HEK293 (cell line): ENCODE measurements at regions not wholly inside any gene's neighbourhood (a gene's known extent, or its start where the extent isn't known, plus 50 kb on each side); places are given as distances from the start of the nearest gene placed in this dataset.

ENCODE experiments used
- CTCF ChIA-PET: fragments of 350-600 bp; formaldehyde crosslinking; extraction: SDS; loops from one replicate; lab custom pipeline; 2021; ENCODE audit warnings: antibody characterized with exemption; lab: Yijun Ruan, JAX
- POLR2A ChIA-PET: fragments of 300-600 bp; formaldehyde crosslinking; extraction: SDS; loops from one replicate; lab custom pipeline; 2020; ENCODE audit warnings: antibody characterized with exemption, inconsistent platforms; lab: Yijun Ruan, JAX
- H3K27ac ChIP-seq: fragments of 200-500 bp; sonication (Bioruptor generic); 2 replicates; pipeline ENCODE4 v1.5.1; 2014; ENCODE audit warnings: low read depth, low read length, control low read depth, inconsistent platforms; ENCODE audit errors: extremely low read depth
- H3K36me3 ChIP-seq, 2 experiments: fragments of 200-500 bp in 1 of 2; sonication (Bioruptor generic) in 1 of 2; 1 replicate in 1 of 2; 2 replicates in 1 of 2; pipeline ENCODE4 v1.5.1; 2014 to 2017; ENCODE audit warnings: inconsistent platforms in 2 of 2, low read length in 2 of 2; ENCODE audit not compliant: control insufficient read depth in 2 of 2, insufficient read depth in 1 of 2
- H3K4me1 ChIP-seq: fragments of 200-500 bp; sonication (Bioruptor generic); 2 replicates; pipeline ENCODE4 v1.5.1; 2014; ENCODE audit warnings: mild to moderate bottlenecking, low read length, inconsistent platforms; ENCODE audit not compliant: control insufficient read depth, insufficient read depth
- H3K4me3 ChIP-seq: 2 replicates; pipeline ENCODE4 v1.5.1; 2011; ENCODE audit warnings: low read depth, mild to moderate bottlenecking, control low read depth, low read length, moderate library complexity
- H3K9me3 ChIP-seq: fragments of 200-500 bp; sonication (Bioruptor generic); 2 replicates; pipeline ENCODE4 v1.5.1; 2014; ENCODE audit warnings: low read depth, low read length, inconsistent platforms; ENCODE audit not compliant: control insufficient read depth, insufficient read depth
- GLIS1 ChIP-seq: fragments of 450-650 bp; formaldehyde crosslinking; IDR thresholded peaks from 2 replicates; pipeline ENCODE4 v1.5.1; 2016; ENCODE audit warnings: missing biosample characterization, missing genetic modification characterization
- MEIS1 ChIP-seq: sonication (generic); formaldehyde crosslinking; IDR thresholded peaks from 2 replicates; pipeline ENCODE4 v1.8.1; 2022; ENCODE audit warnings: missing genetic modification reagents, mild to moderate bottlenecking, borderline replicate concordance
- MZF1 ChIP-seq: fragments of 450-650 bp; formaldehyde crosslinking; IDR thresholded peaks from 2 replicates; pipeline ENCODE4 v1.5.1; 2017; ENCODE audit warnings: missing biosample characterization, missing genetic modification characterization, borderline replicate concordance
- OVOL3 ChIP-seq: fragments of 450-650 bp; formaldehyde crosslinking; IDR thresholded peaks from 2 replicates; pipeline ENCODE4 v1.5.1; 2016; ENCODE audit warnings: missing biosample characterization, missing genetic modification characterization
- SETDB1 ChIP-seq: IDR thresholded peaks from one replicate; pipeline ENCODE4 v1.6.1; 2017; ENCODE audit warnings: mild to moderate bottlenecking, low read length, moderate library complexity, mixed read lengths; ENCODE audit not compliant: insufficient read length
- ZFP69B ChIP-seq: fragments of 450-650 bp; formaldehyde crosslinking; IDR thresholded peaks from 2 replicates; pipeline ENCODE4 v1.5.1; 2016; ENCODE audit warnings: missing biosample characterization, missing genetic modification characterization
- ZNF157 ChIP-seq: fragments of 450-650 bp; formaldehyde crosslinking; IDR thresholded peaks from 2 replicates; pipeline ENCODE4 v1.5.1; 2016; ENCODE audit warnings: missing biosample characterization, missing genetic modification characterization
- ZNF223 ChIP-seq: fragments of 450-650 bp; formaldehyde crosslinking; IDR thresholded peaks from 2 replicates; pipeline ENCODE4 v1.5.1; 2016; ENCODE audit warnings: missing biosample characterization, missing genetic modification characterization
- ZNF302 ChIP-seq: fragments of 450-650 bp; formaldehyde crosslinking; IDR thresholded peaks from 2 replicates; pipeline ENCODE4 v1.5.1; 2016; ENCODE audit warnings: missing biosample characterization, missing genetic modification characterization, low read depth
- ZNF404 ChIP-seq: fragments of 450-650 bp; formaldehyde crosslinking; IDR thresholded peaks from 2 replicates; pipeline ENCODE4 v1.5.1; 2017; ENCODE audit warnings: missing biosample characterization, missing genetic modification characterization
- ZNF521 ChIP-seq: fragments of 450-650 bp; formaldehyde crosslinking; IDR thresholded peaks from 2 replicates; pipeline ENCODE4 v1.5.1; 2017; ENCODE audit warnings: missing biosample characterization, mild to moderate bottlenecking, missing genetic modification characterization
- ZNF529 ChIP-seq: fragments of 450-650 bp; formaldehyde crosslinking; IDR thresholded peaks from 2 replicates; pipeline ENCODE4 v1.5.1; 2017; ENCODE audit warnings: missing genetic modification characterization, missing biosample characterization; ENCODE audit not compliant: insufficient replicate concordance
- ZNF544 ChIP-seq: fragments of 450-650 bp; formaldehyde crosslinking; IDR thresholded peaks from 2 replicates; pipeline ENCODE4 v1.5.0; 2017; ENCODE audit warnings: missing biosample characterization, missing genetic modification characterization
- ZNF548 ChIP-seq: fragments of 450-650 bp; formaldehyde crosslinking; IDR thresholded peaks from 2 replicates; pipeline ENCODE4 v1.5.1; 2016; ENCODE audit warnings: missing biosample characterization, missing genetic modification characterization
- ZNF555 ChIP-seq: fragments of 450-650 bp; formaldehyde crosslinking; conservative IDR thresholded peaks from 2 replicates; pipeline ENCODE4 v1.5.1; 2017; ENCODE audit warnings: missing biosample characterization, mild to moderate bottlenecking, missing genetic modification characterization, inconsistent platforms
- ZNF629 ChIP-seq: fragments of 450-650 bp; formaldehyde crosslinking; IDR thresholded peaks from 2 replicates; pipeline ENCODE4 v1.5.1; 2017; ENCODE audit warnings: missing biosample characterization, missing genetic modification characterization
- ZNF701 ChIP-seq: fragments of 450-650 bp; formaldehyde crosslinking; IDR thresholded peaks from 2 replicates; pipeline ENCODE4 v1.5.1; 2016; ENCODE audit warnings: missing biosample characterization, missing genetic modification characterization
- ZNF768 ChIP-seq: fragments of 450-650 bp; formaldehyde crosslinking; IDR thresholded peaks from 2 replicates; pipeline ENCODE4 v1.5.1; 2018; ENCODE audit warnings: missing biosample characterization, mild to moderate bottlenecking, missing genetic modification characterization
- ZNF791 ChIP-seq: fragments of 450-650 bp; formaldehyde crosslinking; IDR thresholded peaks from 2 replicates; pipeline ENCODE4 v1.5.1; 2016; ENCODE audit warnings: missing biosample characterization, missing genetic modification characterization
- TF ChIP-seq, protein P1 (sequence below): fragments of 450-650 bp; formaldehyde crosslinking; IDR thresholded peaks from 2 replicates; pipeline ENCODE4 v1.5.1; 2016; ENCODE audit warnings: missing biosample characterization, missing genetic modification characterization
- TF ChIP-seq, protein P2 (sequence below): fragments of 450-650 bp; formaldehyde crosslinking; IDR thresholded peaks from 2 replicates; pipeline ENCODE4 v1.5.1; 2016; ENCODE audit warnings: missing biosample characterization, missing genetic modification characterization
- TF ChIP-seq, protein P3 (sequence below): fragments of 450-650 bp; formaldehyde crosslinking; IDR thresholded peaks from 2 replicates; pipeline ENCODE4 v1.5.1; 2016; ENCODE audit warnings: missing biosample characterization, missing genetic modification characterization

DNA sequence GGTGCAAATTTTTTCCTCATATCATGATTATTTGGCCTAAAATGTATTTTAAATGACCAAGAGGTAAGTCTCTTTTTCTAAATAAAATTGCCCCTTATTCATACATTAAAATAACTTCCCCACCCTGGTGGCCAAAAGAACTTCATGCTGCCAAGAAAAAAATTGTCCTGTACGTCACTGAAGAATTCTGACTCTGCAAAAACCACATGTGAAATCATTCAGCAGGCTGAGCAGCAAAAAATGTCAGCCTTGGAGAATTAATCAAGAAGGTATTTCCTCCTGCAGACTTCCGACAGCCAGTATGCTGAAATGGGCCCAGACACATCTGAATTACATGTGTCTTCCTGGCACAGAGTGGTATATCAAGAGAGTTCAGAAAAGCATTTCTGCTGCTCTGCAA, 94.6 kb upstream of the HMHB1 start:
- H3K9me3 ChIP-seq = no peaks in the 10 kb centered on the region
- H3K4me1 ChIP-seq = no peaks in the 10 kb centered on the region
- CTCF ChIA-PET = no interaction called here
- no peak for TF ChIP-seq ZNF548 (tag by site-specific recombination)
- TF ChIP-seq ZNF768 = no peak
- TF ChIP-seq MEIS1 (CRISPR knock-in tag) = no peak
- no peak for TF ChIP-seq ZNF555 (tag by site-specific recombination)
- TF ChIP-seq ZNF791 (tag by site-specific recombination) = no peak
- TF ChIP-seq ZNF521 (tag by site-specific recombination) = no peak
- TF ChIP-seq, protein P1, sequence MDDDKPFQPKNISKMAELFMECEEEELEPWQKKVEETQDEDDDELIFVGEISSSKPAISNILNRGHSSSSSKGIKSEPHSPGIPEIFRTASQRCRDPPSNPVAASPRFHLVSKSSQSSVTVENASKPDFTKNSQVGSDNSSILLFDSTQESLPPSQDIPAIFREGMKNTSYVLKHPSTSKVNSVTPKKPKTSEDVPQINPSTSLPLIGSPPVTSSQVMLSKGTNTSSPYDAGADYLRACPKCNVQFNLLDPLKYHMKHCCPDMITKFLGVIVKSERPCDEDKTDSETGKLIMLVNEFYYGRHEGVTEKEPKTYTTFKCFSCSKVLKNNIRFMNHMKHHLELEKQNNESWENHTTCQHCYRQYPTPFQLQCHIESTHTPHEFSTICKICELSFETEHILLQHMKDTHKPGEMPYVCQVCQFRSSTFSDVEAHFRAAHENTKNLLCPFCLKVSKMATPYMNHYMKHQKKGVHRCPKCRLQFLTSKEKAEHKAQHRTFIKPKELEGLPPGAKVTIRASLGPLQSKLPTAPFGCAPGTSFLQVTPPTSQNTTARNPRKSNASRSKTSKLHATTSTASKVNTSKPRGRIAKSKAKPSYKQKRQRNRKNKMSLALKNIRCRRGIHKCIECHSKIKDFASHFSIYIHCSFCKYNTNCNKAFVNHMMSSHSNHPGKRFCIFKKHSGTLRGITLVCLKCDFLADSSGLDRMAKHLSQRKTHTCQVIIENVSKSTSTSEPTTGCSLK = no peak
- TF ChIP-seq SETDB1 = no peak
- no peak for TF ChIP-seq ZNF302
- no peak for TF ChIP-seq OVOL3
- no peak for TF ChIP-seq ZFP69B (tag by site-specific recombination)
- TF ChIP-seq, protein P2, sequence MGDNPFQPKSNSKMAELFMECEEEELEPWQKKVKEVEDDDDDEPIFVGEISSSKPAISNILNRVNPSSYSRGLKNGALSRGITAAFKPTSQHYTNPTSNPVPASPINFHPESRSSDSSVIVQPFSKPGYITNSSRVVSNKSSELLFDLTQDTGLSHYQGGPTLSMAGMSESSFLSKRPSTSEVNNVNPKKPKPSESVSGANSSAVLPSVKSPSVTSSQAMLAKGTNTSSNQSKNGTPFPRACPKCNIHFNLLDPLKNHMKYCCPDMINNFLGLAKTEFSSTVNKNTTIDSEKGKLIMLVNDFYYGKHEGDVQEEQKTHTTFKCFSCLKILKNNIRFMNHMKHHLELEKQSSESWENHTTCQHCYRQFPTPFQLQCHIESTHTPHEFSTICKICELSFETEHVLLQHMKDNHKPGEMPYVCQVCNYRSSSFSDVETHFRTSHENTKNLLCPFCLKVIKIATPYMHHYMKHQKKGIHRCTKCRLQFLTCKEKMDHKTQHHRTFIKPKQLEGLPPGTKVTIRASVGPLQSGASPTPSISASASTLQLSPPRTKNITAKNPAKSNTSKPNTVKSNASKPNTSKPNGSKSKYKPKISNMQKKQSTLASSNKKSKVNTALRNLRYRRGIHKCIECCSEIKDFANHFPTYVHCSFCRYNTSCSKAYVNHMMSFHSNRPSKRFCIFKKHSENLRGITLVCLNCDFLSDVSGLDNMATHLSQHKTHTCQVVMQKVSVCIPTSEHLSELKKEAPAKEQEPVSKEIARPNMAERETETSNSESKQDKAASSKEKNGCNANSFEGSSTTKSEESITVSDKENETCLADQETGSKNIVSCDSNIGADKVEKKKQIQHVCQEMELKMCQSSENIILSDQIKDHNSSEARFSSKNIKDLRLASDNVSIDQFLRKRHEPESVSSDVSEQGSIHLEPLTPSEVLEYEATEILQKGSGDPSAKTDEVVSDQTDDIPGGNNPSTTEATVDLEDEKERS = no peak
- no peak for TF ChIP-seq ZNF223 (tag by site-specific recombination)
- no peak for TF ChIP-seq ZNF529 (tag by site-specific recombination)
- H3K27ac ChIP-seq = no peak overlapping the region
- no peaks in the 10 kb centered on the region for H3K36me3 ChIP-seq
- POLR2A ChIA-PET = no interaction called here
- no peak overlapping the region for H3K4me3 ChIP-seq

DNA sequence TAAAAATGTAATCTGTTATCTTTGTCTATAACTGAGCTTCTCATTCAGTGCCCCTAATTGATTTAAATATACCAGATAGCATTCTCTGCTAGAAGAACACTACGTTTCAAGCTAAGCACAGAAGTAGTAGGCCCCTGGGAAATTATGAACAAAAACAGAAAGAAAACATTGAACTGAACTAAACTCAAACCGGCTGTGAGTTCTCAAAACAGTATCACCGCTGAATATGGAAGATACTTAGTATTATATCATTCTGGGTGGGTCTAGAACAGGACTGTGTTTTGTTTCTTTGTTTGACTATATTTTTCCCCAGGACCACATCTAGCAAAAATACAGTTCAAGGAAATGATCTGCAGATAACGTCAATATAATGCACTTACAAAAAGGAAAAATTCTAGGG, 95.1 kb upstream of the HMHB1 start:
- TF ChIP-seq GLIS1 (tag by site-specific recombination) = no peak
- TF ChIP-seq ZNF701 (tag by site-specific recombination) = no peak
- no peak for TF ChIP-seq ZNF302
- TF ChIP-seq ZNF544 (tag by site-specific recombination) = no peak
- TF ChIP-seq MZF1 (tag by site-specific recombination) = no peak
- TF ChIP-seq ZNF629 (tag by site-specific recombination) = no peak
- TF ChIP-seq, protein P3, sequence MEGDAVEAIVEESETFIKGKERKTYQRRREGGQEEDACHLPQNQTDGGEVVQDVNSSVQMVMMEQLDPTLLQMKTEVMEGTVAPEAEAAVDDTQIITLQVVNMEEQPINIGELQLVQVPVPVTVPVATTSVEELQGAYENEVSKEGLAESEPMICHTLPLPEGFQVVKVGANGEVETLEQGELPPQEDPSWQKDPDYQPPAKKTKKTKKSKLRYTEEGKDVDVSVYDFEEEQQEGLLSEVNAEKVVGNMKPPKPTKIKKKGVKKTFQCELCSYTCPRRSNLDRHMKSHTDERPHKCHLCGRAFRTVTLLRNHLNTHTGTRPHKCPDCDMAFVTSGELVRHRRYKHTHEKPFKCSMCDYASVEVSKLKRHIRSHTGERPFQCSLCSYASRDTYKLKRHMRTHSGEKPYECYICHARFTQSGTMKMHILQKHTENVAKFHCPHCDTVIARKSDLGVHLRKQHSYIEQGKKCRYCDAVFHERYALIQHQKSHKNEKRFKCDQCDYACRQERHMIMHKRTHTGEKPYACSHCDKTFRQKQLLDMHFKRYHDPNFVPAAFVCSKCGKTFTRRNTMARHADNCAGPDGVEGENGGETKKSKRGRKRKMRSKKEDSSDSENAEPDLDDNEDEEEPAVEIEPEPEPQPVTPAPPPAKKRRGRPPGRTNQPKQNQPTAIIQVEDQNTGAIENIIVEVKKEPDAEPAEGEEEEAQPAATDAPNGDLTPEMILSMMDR (tag by site-specific recombination) = no peak
- TF ChIP-seq ZNF157 (tag by site-specific recombination) = no peak
- TF ChIP-seq ZNF404 (tag by site-specific recombination) = no peak
- no peak for TF ChIP-seq MEIS1 (CRISPR knock-in tag)

More for the DNA sequence above, 95.1 kb upstream of the HMHB1 start:
- H3K36me3 ChIP-seq = no peaks in the 10 kb centered on the region
- ChIA-PET CTCF (no interaction called here), POLR2A (no interaction called here)
- H3K4me3 ChIP-seq = no peak overlapping the region
- H3K4me1 ChIP-seq = no peaks in the 10 kb centered on the region
- H3K9me3 ChIP-seq = no peaks in the 10 kb centered on the region
- H3K27ac ChIP-seq = no peak overlapping the region
